ENCODE measurements at regions not wholly inside any gene's neighbourhood (a gene's known extent, or its start where the extent isn't known, plus 50 kb on each side); places are given as distances from the start of the nearest gene placed in this dataset.

GRCh38 chr3:164677317-164677716 is 401.0 kb downstream of the SI start:
- H3K4me3 ChIP-seq (ENCODE audit: low read depth, low read length) = no peak overlapping the region
- DNase-seq (ENCODE audit: low read depth) = no peak
- TF ChIP-seq, protein P1, sequence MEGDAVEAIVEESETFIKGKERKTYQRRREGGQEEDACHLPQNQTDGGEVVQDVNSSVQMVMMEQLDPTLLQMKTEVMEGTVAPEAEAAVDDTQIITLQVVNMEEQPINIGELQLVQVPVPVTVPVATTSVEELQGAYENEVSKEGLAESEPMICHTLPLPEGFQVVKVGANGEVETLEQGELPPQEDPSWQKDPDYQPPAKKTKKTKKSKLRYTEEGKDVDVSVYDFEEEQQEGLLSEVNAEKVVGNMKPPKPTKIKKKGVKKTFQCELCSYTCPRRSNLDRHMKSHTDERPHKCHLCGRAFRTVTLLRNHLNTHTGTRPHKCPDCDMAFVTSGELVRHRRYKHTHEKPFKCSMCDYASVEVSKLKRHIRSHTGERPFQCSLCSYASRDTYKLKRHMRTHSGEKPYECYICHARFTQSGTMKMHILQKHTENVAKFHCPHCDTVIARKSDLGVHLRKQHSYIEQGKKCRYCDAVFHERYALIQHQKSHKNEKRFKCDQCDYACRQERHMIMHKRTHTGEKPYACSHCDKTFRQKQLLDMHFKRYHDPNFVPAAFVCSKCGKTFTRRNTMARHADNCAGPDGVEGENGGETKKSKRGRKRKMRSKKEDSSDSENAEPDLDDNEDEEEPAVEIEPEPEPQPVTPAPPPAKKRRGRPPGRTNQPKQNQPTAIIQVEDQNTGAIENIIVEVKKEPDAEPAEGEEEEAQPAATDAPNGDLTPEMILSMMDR (IDR thresholded peaks at IDR 0.05; ENCODE audit: low read depth, low read length, missing control alignments) = no peak

- DNase-seq (ENCODE audit: low read depth) = no peak
- H3K4me3 ChIP-seq (ENCODE audit: low read depth, low read length) = no peak overlapping the region
- TF ChIP-seq, protein P1 (IDR thresholded peaks at IDR 0.05; ENCODE audit: low read depth, low read length, missing control alignments) = no peak
These were observed 404.6 kb downstream of the SI start for GRCh38 chr3:164673738-164674137.

GRCh38 chr3:164658125-164658524 is 420.2 kb downstream of the SI start:
- no peak for DNase-seq (ENCODE audit: low read depth)
- H3K4me3 ChIP-seq (ENCODE audit: low read depth, low read length) = no peak overlapping the region
- TF ChIP-seq, protein P1 (IDR thresholded peaks at IDR 0.05; ENCODE audit: low read depth, low read length, missing control alignments) = no peak

- no peak for DNase-seq (ENCODE audit: low read depth)
- TF ChIP-seq, protein P1 (IDR thresholded peaks at IDR 0.05; ENCODE audit: low read depth, low read length, missing control alignments) = no peak
- H3K4me3 ChIP-seq (ENCODE audit: low read depth, low read length) = no peak overlapping the region
These were observed 420.7 kb downstream of the SI start for GRCh38 chr3:164657631-164658030.

- DNase-seq (ENCODE audit: low read depth) = no peak
- no peak overlapping the region for H3K4me3 ChIP-seq (ENCODE audit: low read depth, low read length)
- TF ChIP-seq, protein P1 (IDR thresholded peaks at IDR 0.05; ENCODE audit: low read depth, low read length, missing control alignments) = no peak
These were observed 422.8 kb downstream of the SI start for GRCh38 chr3:164655462-164655861.

- no peak overlapping the region for H3K4me3 ChIP-seq (ENCODE audit: low read depth, low read length)
- no peak for DNase-seq (ENCODE audit: low read depth)
- TF ChIP-seq, protein P1 (IDR thresholded peaks at IDR 0.05; ENCODE audit: low read depth, low read length, missing control alignments) = no peak
These were observed 437.2 kb downstream of the SI start for GRCh38 chr3:164641071-164641470.

DNA sequence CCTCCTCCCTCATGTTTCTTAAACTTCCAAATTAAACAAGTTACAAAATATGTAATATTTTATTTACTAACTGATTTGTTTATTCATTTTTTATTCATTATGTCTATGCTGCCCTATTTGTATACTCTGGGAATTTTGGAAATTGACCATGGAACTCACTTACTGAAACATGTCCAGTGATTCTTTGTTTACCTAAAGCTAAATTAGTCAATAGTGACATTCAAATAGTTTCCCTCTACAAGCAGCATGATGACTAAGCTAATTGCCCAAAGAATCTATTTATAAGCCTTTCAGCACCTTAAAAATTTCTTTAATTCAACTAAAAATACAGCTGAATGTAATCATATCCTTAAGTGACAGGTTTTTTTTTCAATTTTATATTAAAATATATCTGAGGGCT is 437.7 kb downstream of the SI start:
- DNase-seq (ENCODE audit: low read depth) = no peak
- no peak overlapping the region for H3K4me3 ChIP-seq (ENCODE audit: low read depth, low read length)
- TF ChIP-seq, protein P1 (IDR thresholded peaks at IDR 0.05; ENCODE audit: low read depth, low read length, missing control alignments) = no peak

All from GM12864 (cell line).